ENCODE measurements at regions not wholly inside any gene's neighbourhood (a gene's known extent, or its start where the extent isn't known, plus 50 kb on each side); places are given as distances from the start of the nearest gene placed in this dataset.

DNA sequence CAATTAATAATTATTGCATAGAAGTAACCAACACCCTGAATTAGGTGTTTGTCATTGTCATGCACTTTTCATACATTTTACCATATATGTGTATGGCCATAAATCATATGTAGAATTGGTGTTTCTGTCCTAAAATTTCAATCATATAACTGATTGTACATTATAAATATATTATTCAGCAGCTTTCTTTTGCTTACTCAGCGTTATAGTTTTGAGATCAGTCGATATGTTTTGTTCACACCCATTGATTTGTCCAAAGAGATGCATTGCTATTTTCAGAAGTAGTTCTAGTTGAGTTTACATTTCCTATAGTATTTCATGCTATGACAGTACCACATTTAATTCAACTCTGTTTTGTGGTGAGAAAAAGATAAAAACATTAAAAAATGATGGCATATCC lies 50.5 kb upstream of the PARP4 start:
- TF ChIP-seq RAD21 (IDR thresholded peaks at IDR 0.05; ENCODE audit: low read depth) (no peak), REST (IDR thresholded peaks at IDR 0.05; ENCODE audit: low read depth) (no peak), ZBTB7A (IDR thresholded peaks at IDR 0.05; ENCODE audit: low read depth) (no peak), FOXM1 (IDR thresholded peaks at IDR 0.05; ENCODE audit: borderline replicate concordance, low read depth) (no peak), EGR1 (IDR thresholded peaks at IDR 0.05) (no peak), CEBPB (IDR thresholded peaks at IDR 0.05) (no peak), TAF1 (IDR thresholded peaks at IDR 0.05; ENCODE audit: low read depth) (no peak), YY1 (IDR thresholded peaks at IDR 0.05; ENCODE audit: low read depth) (no peak), NFIC (IDR thresholded peaks at IDR 0.05) (no peak), CREB1 (IDR thresholded peaks at IDR 0.05; ENCODE audit: low read depth) (no peak), EP300 (IDR thresholded peaks at IDR 0.05; ENCODE audit: borderline replicate concordance) (no peak), TCF12 (IDR thresholded peaks at IDR 0.05; ENCODE audit: low read depth) (no peak), TEAD4 (IDR thresholded peaks at IDR 0.05) (no peak), MAX (IDR thresholded peaks at IDR 0.05) (no peak)
- TF ChIP-seq, protein P1, sequence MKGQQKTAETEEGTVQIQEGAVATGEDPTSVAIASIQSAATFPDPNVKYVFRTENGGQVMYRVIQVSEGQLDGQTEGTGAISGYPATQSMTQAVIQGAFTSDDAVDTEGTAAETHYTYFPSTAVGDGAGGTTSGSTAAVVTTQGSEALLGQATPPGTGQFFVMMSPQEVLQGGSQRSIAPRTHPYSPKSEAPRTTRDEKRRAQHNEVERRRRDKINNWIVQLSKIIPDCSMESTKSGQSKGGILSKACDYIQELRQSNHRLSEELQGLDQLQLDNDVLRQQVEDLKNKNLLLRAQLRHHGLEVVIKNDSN (IDR thresholded peaks at IDR 0.05) = no peak

GRCh38 chr13:24564881-24565280 lies 52.3 kb upstream of the PARP4 start:
- TF ChIP-seq ZBTB7A (IDR thresholded peaks at IDR 0.05; ENCODE audit: low read depth) (no peak), CREB1 (IDR thresholded peaks at IDR 0.05; ENCODE audit: low read depth) (no peak), CEBPB (IDR thresholded peaks at IDR 0.05) (no peak), REST (IDR thresholded peaks at IDR 0.05; ENCODE audit: low read depth) (no peak), TEAD4 (IDR thresholded peaks at IDR 0.05) (no peak), EGR1 (IDR thresholded peaks at IDR 0.05) (no peak), TAF1 (IDR thresholded peaks at IDR 0.05; ENCODE audit: low read depth) (no peak)
- TF ChIP-seq, protein P1 (IDR thresholded peaks at IDR 0.05) = no peak

DNA sequence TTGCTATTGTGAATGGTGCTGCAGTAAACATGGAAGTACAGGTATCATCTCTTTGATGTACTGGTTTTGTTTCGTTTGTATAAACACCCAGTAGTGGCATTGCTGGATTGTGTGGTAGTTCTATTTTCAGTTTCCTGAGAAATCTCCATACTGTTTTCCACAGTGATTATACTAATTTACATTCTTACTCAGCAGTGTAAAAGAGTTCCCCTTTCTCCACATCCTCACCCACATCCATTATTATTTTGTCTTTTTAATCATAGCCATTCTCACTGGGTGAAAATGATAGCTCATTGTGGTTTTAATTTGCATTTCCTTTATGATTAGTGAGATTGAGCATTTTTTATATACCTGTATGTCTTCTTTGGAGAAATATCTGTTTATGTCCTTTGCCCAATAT lies 62.3 kb upstream of the PARP4 start:
- TF ChIP-seq RAD21 (IDR thresholded peaks at IDR 0.05; ENCODE audit: low read depth) (no peak), EGR1 (IDR thresholded peaks at IDR 0.05) (no peak), EP300 (IDR thresholded peaks at IDR 0.05; ENCODE audit: borderline replicate concordance) (no peak), YY1 (IDR thresholded peaks at IDR 0.05; ENCODE audit: low read depth) (no peak), CREB1 (IDR thresholded peaks at IDR 0.05; ENCODE audit: low read depth) (no peak), CEBPB (IDR thresholded peaks at IDR 0.05) (no peak), TCF12 (IDR thresholded peaks at IDR 0.05; ENCODE audit: low read depth) (no peak), TAF1 (IDR thresholded peaks at IDR 0.05; ENCODE audit: low read depth) (no peak), REST (IDR thresholded peaks at IDR 0.05; ENCODE audit: low read depth) (no peak), FOXM1 (IDR thresholded peaks at IDR 0.05; ENCODE audit: borderline replicate concordance, low read depth) (no peak), MAX (IDR thresholded peaks at IDR 0.05) (no peak), ZBTB7A (IDR thresholded peaks at IDR 0.05; ENCODE audit: low read depth) (no peak), TEAD4 (IDR thresholded peaks at IDR 0.05) (no peak), NFIC (IDR thresholded peaks at IDR 0.05) (no peak)
- TF ChIP-seq, protein P1 (IDR thresholded peaks at IDR 0.05) = no peak

- peak; percentile 62 for TF ChIP-seq RAD21 (IDR thresholded peaks at IDR 0.05; ENCODE audit: low read depth)
Observed at GRCh38 chr13:24580315-24580714, 67.7 kb upstream of the PARP4 start.
